ENCODE measurements at regions not wholly inside any gene's neighbourhood (a gene's known extent, or its start where the extent isn't known, plus 50 kb on each side); places are given as distances from the start of the nearest gene placed in this dataset.
"Not testable (repeated sequence)": the region's sequence is repeated elsewhere in the genome, so short reads cannot be mapped to it uniquely, and the experiment has no call there.

DNA sequence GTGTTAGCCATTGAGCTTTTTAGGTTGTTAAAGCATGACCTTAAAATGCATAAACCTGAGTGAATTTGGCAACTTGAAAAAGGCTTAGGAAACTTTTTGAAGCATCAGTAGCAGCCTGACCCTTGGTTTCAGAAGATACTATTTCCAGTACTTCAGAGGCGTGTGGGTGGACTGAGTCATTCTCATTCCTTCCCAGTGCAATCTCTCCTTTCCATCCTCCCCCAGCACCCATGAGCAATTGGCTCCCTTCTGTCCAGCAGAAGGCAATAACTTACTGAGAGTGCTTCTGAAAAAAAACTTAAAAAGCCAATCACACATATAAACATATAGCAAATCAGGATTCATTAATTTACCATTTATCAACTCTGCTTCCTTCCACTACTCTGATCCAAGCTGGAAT, 299.3 kb upstream of the STXBP6 start:
- intact Hi-C loops (cut with DNase I) = no loop called here
- H3K27me3 ChIP-seq = no peaks in the 10 kb centered on the region
- DNase-seq (ENCODE audit: low spot score in 2 of 2) = no peak
- H3K4me1 ChIP-seq = no peaks in the 10 kb centered on the region
- H3K36me3 ChIP-seq = no peaks in the 10 kb centered on the region
- peaks cover 0 to under 1% of the 10 kb centered on the region in 2 donors for H3K9me3 ChIP-seq
- no peak overlapping the region for H3K27ac ChIP-seq
- TF ChIP-seq, protein P1, sequence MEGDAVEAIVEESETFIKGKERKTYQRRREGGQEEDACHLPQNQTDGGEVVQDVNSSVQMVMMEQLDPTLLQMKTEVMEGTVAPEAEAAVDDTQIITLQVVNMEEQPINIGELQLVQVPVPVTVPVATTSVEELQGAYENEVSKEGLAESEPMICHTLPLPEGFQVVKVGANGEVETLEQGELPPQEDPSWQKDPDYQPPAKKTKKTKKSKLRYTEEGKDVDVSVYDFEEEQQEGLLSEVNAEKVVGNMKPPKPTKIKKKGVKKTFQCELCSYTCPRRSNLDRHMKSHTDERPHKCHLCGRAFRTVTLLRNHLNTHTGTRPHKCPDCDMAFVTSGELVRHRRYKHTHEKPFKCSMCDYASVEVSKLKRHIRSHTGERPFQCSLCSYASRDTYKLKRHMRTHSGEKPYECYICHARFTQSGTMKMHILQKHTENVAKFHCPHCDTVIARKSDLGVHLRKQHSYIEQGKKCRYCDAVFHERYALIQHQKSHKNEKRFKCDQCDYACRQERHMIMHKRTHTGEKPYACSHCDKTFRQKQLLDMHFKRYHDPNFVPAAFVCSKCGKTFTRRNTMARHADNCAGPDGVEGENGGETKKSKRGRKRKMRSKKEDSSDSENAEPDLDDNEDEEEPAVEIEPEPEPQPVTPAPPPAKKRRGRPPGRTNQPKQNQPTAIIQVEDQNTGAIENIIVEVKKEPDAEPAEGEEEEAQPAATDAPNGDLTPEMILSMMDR (IDR thresholded peaks at IDR 0.05) = no peak
- H3K4me3 ChIP-seq = no peak overlapping the region

DNA sequence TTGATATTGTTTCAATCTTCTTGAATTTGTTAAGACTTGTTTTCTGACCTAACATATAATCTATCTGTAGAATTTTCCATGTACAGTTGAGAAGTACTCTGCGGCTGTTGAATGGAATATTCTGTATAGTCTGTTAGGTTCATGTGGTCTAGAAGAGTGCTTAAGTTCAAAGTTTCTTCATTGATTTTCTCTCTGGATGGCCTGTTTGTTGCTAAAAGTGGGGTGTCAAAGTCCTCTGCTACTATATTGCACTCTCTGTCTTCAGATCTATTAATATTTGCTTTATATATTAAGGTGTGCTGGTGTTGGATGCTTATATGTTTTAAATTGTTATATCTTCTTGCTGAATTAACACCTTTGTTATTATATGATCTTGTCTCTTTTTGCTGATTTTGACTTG, 290.9 kb upstream of the STXBP6 start:
- Histone ChIP-seq H3K27ac (no peak overlapping the region), H3K4me3 (no peak overlapping the region), H3K27me3 (no peaks in the 10 kb centered on the region), H3K4me1 (no peaks in the 10 kb centered on the region), H3K36me3 (no peaks in the 10 kb centered on the region), H3K9me3 (peaks cover 0 to 4% of the 10 kb centered on the region in 2 donors)
- TF ChIP-seq, protein P1 (IDR thresholded peaks at IDR 0.05) = no peak
- intact Hi-C loops (cut with DNase I) = no loop called here
- no peak for DNase-seq (ENCODE audit: low spot score in 2 of 2)

DNA sequence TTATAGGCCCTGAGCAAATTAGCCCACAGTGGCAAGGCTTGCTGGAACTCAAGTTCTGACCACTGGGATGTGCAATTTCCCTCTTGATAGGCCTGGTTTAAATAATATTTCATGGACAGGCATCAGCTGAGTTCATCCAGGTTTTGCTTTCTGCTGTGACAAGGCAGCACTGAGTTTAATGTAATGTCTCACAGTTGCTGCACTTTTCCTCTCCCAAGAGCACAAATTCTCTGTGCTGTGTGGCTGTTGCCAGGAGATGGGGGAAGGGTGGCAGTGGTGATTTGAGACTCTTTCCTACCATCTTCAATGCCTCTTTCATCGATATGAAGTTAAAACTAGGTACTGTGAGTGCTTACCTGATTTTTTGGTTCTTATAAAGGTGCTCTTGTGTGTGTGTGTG, 272.8 kb upstream of the STXBP6 start:
- intact Hi-C loops (cut with DNase I) = no loop called here
- TF ChIP-seq, protein P1 (IDR thresholded peaks at IDR 0.05) = no peak
- no peaks in the 10 kb centered on the region for H3K36me3 ChIP-seq

DNA sequence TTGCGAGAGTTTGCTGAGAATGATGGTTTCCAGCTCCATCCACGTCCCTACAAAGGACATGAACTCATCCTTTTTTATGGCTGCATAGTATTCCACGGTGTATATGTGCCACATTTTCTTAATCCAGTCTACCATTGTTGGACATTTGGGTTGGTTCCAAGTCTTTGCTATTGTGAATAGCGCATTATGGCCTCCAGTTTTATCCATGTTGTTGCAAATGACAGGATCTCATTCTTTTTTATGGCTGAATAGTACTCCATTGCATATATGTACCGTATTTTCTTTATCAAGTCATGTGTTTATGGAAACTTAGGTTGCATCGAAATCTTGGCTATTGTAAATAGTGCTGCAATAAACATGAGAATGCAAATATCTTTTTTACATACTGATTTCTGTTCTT, 266.1 kb upstream of the STXBP6 start:
- intact Hi-C loops (cut with DNase I); DNase-seq (ENCODE audit: low spot score in 2 of 2); H3K36me3 ChIP-seq; H3K4me3 ChIP-seq; H3K27ac ChIP-seq; H3K4me1 ChIP-seq; H3K9me3 ChIP-seq; H3K27me3 ChIP-seq: not testable (repeated sequence)

More for the DNA sequence above, 272.8 kb upstream of the STXBP6 start:
- H3K9me3 ChIP-seq = no peaks in the 10 kb centered on the region
- H3K4me1 ChIP-seq = no peaks in the 10 kb centered on the region
- no peak for DNase-seq (ENCODE audit: low spot score in 2 of 2)
- H3K27me3 ChIP-seq = no peaks in the 10 kb centered on the region
- H3K27ac ChIP-seq = no peak overlapping the region
- H3K4me3 ChIP-seq = no peak overlapping the region

DNA sequence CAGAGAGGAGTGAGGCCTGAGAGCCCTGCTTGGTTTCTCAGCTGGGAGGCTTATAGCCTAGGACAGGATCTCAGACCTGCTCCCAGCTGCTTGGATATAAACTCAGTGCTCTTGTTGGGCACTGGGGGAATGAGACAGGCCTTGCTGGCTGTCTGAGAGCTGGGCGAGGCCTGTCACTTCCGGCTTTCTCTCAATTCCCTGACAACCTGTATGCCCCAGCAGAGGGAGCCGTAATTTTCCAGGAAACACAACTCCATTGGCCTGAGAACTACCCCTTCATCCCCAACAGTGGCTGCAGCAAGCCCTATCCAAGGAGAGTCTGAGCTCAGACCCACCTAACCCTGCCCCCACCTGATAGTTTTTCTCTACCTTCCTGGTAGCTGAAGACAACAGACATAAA, 258.3 kb upstream of the STXBP6 start:
- H3K9me3 ChIP-seq = no peaks in the 10 kb centered on the region
- H3K36me3 ChIP-seq = no peaks in the 10 kb centered on the region
- no peaks in the 10 kb centered on the region for H3K4me1 ChIP-seq
- DNase-seq (ENCODE audit: low spot score in 2 of 2) = no peak
- no peaks in the 10 kb centered on the region for H3K27me3 ChIP-seq
- H3K4me3 ChIP-seq = no peak overlapping the region
- intact Hi-C loops (cut with DNase I) = no loop called here
- H3K27ac ChIP-seq = no peak overlapping the region
- TF ChIP-seq, protein P1 (IDR thresholded peaks at IDR 0.05) = no peak

DNA sequence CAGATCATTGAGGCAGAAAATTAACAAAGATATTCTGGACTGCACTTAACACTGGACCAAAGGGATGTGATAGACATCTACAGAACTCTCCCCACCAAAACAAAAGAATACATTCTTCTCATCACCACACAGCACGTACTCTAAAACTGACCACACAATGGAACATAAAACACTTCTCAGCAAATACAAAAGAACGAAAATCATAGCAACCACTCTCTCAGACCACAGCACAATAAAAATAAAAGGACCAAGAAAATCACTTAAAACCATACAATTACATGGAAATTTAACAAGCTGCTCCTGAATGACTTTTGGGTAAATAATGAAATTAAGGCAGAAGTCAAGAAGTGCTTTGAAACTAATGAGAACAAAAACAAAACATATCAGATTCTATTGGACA, 254.0 kb upstream of the STXBP6 start:
- Histone ChIP-seq H3K4me1 (no peaks in the 10 kb centered on the region), H3K27me3 (no peaks in the 10 kb centered on the region), H3K27ac (no peak overlapping the region), H3K36me3 (no peaks in the 10 kb centered on the region), H3K4me3 (no peak overlapping the region), H3K9me3 (no peaks in the 10 kb centered on the region)
- intact Hi-C loops (cut with DNase I) = no loop called here
- TF ChIP-seq, protein P1 (IDR thresholded peaks at IDR 0.05) = no peak
- DNase-seq (ENCODE audit: low spot score in 2 of 2) = no peak

Measured in ascending aorta (tissue), 2 donors.